ENCODE measurements at regions not wholly inside any gene's neighbourhood (a gene's known extent, or its start where the extent isn't known, plus 50 kb on each side); places are given as distances from the start of the nearest gene placed in this dataset.

- no peak for DNase-seq
These were observed 148.9 kb upstream of the RBFOX1 start for GRCh38 chr16:7183768-7184167.

GRCh38 chr16:7182510-7183109 is 150.0 kb upstream of the RBFOX1 start:
- DNase-seq = no peak

GRCh38 chr16:7177875-7178274 is 154.8 kb upstream of the RBFOX1 start:
- no peak for DNase-seq

- no peak for DNase-seq
These were observed 161.5 kb upstream of the RBFOX1 start for GRCh38 chr16:7171151-7171550.

- no peak for DNase-seq
These were observed 165.0 kb upstream of the RBFOX1 start for GRCh38 chr16:7167626-7168025.

GRCh38 chr16:7161891-7162290 is 170.8 kb upstream of the RBFOX1 start:
- DNase-seq = no peak

- no peak for DNase-seq
These were observed 172.6 kb upstream of the RBFOX1 start for GRCh38 chr16:7160093-7160492.

- DNase-seq = no peak
These were observed 174.2 kb upstream of the RBFOX1 start for GRCh38 chr16:7158481-7158880.

- DNase-seq = no peak
These were observed 182.4 kb upstream of the RBFOX1 start for GRCh38 chr16:7150230-7150629.

GRCh38 chr16:7148606-7149005 is 184.0 kb upstream of the RBFOX1 start:
- DNase-seq = no peak

- no peak for DNase-seq
These were observed 191.7 kb upstream of the RBFOX1 start for GRCh38 chr16:7140899-7141298.

- DNase-seq = no peak
These were observed 194.9 kb upstream of the RBFOX1 start for GRCh38 chr16:7137560-7138330.

GRCh38 chr16:7132465-7132864 is 200.2 kb upstream of the RBFOX1 start:
- no peak for DNase-seq

GRCh38 chr16:7124701-7125100 is 207.9 kb upstream of the RBFOX1 start:
- DNase-seq = no peak

GRCh38 chr16:7124242-7124641 is 208.4 kb upstream of the RBFOX1 start:
- no peak for DNase-seq

GRCh38 chr16:7116734-7117133 is 215.9 kb upstream of the RBFOX1 start:
- DNase-seq = no peak

GRCh38 chr16:7115898-7116297 is 216.7 kb upstream of the RBFOX1 start:
- no peak for DNase-seq

- no peak for DNase-seq
These were observed 218.7 kb upstream of the RBFOX1 start for GRCh38 chr16:7113949-7114348.

- DNase-seq = no peak
These were observed 219.2 kb upstream of the RBFOX1 start for GRCh38 chr16:7113395-7113794.

GRCh38 chr16:7111265-7111664 is 221.4 kb upstream of the RBFOX1 start:
- no peak for DNase-seq

GRCh38 chr16:7107436-7107835 is 225.2 kb upstream of the RBFOX1 start:
- DNase-seq = no peak

- no peak for DNase-seq
These were observed 229.6 kb upstream of the RBFOX1 start for GRCh38 chr16:7103056-7103455.

- no peak for DNase-seq
These were observed 231.6 kb upstream of the RBFOX1 start for GRCh38 chr16:7101054-7101453.

- DNase-seq = no peak
These were observed 235.1 kb upstream of the RBFOX1 start for GRCh38 chr16:7097518-7097917.

GRCh38 chr16:7093511-7093910 is 239.1 kb upstream of the RBFOX1 start:
- DNase-seq = no peak
